GM20000 (cell line): ENCODE measurements at regions not wholly inside any gene's neighbourhood (a gene's known extent, or its start where the extent isn't known, plus 50 kb on each side); places are given as distances from the start of the nearest gene placed in this dataset.

Experiments
- DNase-seq: peaks from one replicate; pipeline ENCODE4 v3.0.0; 2012; ENCODE audit warnings: low spot score
- TF ChIP-seq, protein P1 (sequence below): IDR thresholded peaks from 2 replicates; pipeline ENCODE4 v1.5.1; 2012; ENCODE audit warnings: mild to moderate bottlenecking, control low read depth; ENCODE audit errors: extremely low read depth, missing control alignments

GRCh38 chr5:1725641-1726468 lies 73.8 kb downstream of the MRPL36 start:
- no peak for DNase-seq
- TF ChIP-seq, protein P1, sequence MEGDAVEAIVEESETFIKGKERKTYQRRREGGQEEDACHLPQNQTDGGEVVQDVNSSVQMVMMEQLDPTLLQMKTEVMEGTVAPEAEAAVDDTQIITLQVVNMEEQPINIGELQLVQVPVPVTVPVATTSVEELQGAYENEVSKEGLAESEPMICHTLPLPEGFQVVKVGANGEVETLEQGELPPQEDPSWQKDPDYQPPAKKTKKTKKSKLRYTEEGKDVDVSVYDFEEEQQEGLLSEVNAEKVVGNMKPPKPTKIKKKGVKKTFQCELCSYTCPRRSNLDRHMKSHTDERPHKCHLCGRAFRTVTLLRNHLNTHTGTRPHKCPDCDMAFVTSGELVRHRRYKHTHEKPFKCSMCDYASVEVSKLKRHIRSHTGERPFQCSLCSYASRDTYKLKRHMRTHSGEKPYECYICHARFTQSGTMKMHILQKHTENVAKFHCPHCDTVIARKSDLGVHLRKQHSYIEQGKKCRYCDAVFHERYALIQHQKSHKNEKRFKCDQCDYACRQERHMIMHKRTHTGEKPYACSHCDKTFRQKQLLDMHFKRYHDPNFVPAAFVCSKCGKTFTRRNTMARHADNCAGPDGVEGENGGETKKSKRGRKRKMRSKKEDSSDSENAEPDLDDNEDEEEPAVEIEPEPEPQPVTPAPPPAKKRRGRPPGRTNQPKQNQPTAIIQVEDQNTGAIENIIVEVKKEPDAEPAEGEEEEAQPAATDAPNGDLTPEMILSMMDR, result no peak

- DNase-seq, result no peak
- TF ChIP-seq, protein P1, result no peak
Measured at GRCh38 chr5:1724822-1725602, 74.6 kb downstream of the MRPL36 start.

- DNase-seq, result no peak
- TF ChIP-seq, protein P1, result no peak
Measured at GRCh38 chr5:1723957-1724821, 75.4 kb downstream of the MRPL36 start.

DNA sequence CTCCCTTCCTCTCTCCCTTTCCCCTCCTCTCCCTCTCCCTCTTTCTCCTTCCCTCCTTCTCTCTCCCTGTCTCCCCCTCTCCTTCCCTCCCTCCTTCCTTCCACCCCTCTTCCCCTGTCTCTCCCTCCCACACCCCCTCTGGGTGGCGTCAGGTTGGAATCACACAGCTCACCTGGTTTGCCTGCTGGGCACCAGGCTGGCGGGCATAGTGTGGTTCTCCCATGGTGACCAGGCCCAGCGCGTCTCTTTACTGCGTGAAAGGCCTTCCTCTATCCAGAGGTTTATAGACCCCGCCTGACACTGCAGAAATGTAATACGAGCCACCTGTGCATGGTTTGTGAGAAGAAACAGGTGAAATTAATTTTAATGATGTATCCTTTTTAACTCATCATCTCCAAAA lies 76.2 kb downstream of the MRPL36 start:
- TF ChIP-seq, protein P1, result no peak
- DNase-seq, result no peak

DNA sequence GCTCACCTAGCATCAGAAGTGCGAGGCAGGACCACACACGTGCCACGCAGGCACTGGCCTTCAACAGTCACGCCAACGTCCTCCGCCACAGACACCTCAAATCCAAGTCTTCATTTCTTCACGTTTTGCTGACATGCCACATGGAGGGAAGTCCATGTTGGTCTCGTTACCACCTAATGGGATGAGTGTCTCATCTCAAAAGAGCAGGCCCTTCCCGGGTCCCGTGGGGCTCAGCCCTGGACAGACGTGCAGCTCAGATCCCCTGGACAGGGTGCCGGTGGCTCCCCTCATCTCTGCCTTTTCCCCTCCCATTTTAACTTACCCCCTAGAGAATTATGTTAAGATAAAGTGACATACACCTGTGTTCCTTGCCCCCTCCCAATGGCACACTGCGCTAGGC lies 76.8 kb downstream of the MRPL36 start:
- TF ChIP-seq, protein P1, result no peak
- DNase-seq, result no peak

DNA sequence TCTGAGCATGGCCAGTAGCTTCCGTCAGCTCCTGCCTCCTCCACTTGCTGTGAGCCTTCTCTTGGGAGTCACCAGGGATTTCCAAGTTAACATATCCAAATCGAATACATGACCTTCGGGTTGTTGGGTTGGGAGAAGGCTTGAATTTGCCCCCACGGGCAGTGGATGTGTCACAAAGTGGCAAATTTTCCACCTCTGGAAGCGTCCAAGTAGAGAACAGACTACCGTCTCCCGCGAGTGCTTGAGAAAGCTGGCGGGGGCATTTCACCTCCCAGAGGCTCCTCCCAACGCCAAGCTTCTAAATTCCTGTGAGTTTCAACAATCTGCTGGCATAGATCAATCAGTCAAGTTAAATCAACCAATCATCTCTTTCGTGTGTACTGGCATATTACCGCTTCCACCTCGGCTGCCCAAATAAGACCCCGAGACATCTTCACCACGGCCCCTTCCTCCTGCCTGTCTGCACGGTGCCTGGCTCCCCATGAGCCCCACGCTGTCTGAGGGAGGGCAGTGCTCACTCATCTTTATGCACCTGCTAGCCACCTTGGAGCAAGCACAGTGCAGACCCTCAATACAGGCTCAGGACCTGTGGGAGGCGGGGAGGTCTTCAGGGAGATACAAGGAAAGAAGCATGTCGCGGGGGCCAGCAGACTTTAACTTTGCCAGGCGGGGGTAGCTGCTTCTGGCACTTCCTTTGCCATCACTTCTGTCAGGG lies 79.1 kb downstream of the MRPL36 start:
- no peak for DNase-seq
- TF ChIP-seq, protein P1, result no peak
